CD14-positive monocyte (primary cell): ENCODE measurements at regions not wholly inside any gene's neighbourhood (a gene's known extent, or its start where the extent isn't known, plus 50 kb on each side); places are given as distances from the start of the nearest gene placed in this dataset.

Experiments used
- DNase-seq, 3 donors: peaks; one replicate each; pipeline ENCODE4 v3.0.0-alpha.2; 2011 to 2022
- H2AFZ ChIP-seq: 2 replicates; pipeline ENCODE4 v1.6.0; 2012; ENCODE audit warnings: mild to moderate bottlenecking, low read depth, low read length, inconsistent platforms; ENCODE audit not compliant: insufficient read depth, poor library complexity, severe bottlenecking
- H3K27ac ChIP-seq, 2 donors: 1 replicate in 1 of 2; 2 replicates in 1 of 2; pipeline ENCODE4 v1.5.1; 2012 to 2013; ENCODE audit warnings: low read length in 2 of 2, control low read depth in 1 of 2, inconsistent platforms in 1 of 2, low read depth in 1 of 2, mild to moderate bottlenecking in 1 of 2
- H3K27me3 ChIP-seq, 2 donors: one replicate each; pipeline versions ENCODE4 v1.6.0 to v1.6.1; 2011 to 2013; ENCODE audit warnings: low read length in 2 of 2; ENCODE audit not compliant: control insufficient read depth in 2 of 2, insufficient read depth in 2 of 2
- H3K36me3 ChIP-seq, 2 donors: replicated peaks in 1 of 2; 1 replicate in 1 of 2; 2 replicates in 1 of 2; pipeline versions ENCODE4 v1.5.1 to v1.6.1; 2012 to 2013; ENCODE audit warnings: low read length in 2 of 2, control low read depth in 1 of 2, inconsistent platforms in 1 of 2, mild to moderate bottlenecking in 1 of 2; ENCODE audit not compliant: insufficient read depth in 2 of 2, control insufficient read depth in 1 of 2
- H3K4me1 ChIP-seq, 2 donors: 1 replicate in 1 of 2; 2 replicates in 1 of 2; pipeline versions ENCODE4 v1.5.1 to v1.6.1; 2012 to 2013; ENCODE audit warnings: low read length in 2 of 2, control low read depth in 1 of 2, inconsistent platforms in 1 of 2, mild to moderate bottlenecking in 1 of 2, moderate library complexity in 1 of 2; ENCODE audit not compliant: insufficient read depth in 2 of 2, control insufficient read depth in 1 of 2
- H3K4me2 ChIP-seq: replicated peaks from 2 replicates; pipeline ENCODE3; 2012; ENCODE audit warnings: low read length, moderate library complexity, mild to moderate bottlenecking; ENCODE audit not compliant: poor library complexity, severe bottlenecking; ENCODE audit errors: extremely low read depth
- H3K4me3 ChIP-seq, 3 experiments: fragments of 200-600 bp in 1 of 3; sonication (generic) in 1 of 3; replicated peaks in 1 of 3; 1 replicate in 2 of 3; 2 replicates in 1 of 3; pipeline ENCODE4 v1.5.1; 2011 to 2013; ENCODE audit warnings: low read length in 3 of 3, mild to moderate bottlenecking in 3 of 3, control low read depth in 2 of 3, low read depth in 2 of 3, inconsistent platforms in 1 of 3, moderate library complexity in 1 of 3
- H3K79me2 ChIP-seq: 2 replicates; pipeline ENCODE4 v1.6.0; 2012; ENCODE audit warnings: mild to moderate bottlenecking, control low read depth, inconsistent platforms, low read length, moderate library complexity; ENCODE audit not compliant: insufficient read depth
- H3K9ac ChIP-seq: 2 replicates; pipeline ENCODE4 v1.6.0; 2017; ENCODE audit warnings: low read length, mild to moderate bottlenecking; ENCODE audit not compliant: insufficient read depth, poor library complexity, severe bottlenecking
- H3K9me3 ChIP-seq, 2 donors: replicated peaks in 1 of 2; 1 replicate in 1 of 2; 2 replicates in 1 of 2; pipeline versions ENCODE4 v1.5.1 to v1.6.1; 2012 to 2013; ENCODE audit warnings: low read length in 2 of 2, control low read depth in 1 of 2; ENCODE audit not compliant: control insufficient read depth in 1 of 2, insufficient read depth in 1 of 2
- H4K20me1 ChIP-seq: 2 replicates; pipeline ENCODE4 v1.6.0; 2012; ENCODE audit warnings: mild to moderate bottlenecking, low read length, control low read depth, moderate library complexity; ENCODE audit not compliant: insufficient read depth
- H3K27ac Mint-ChIP-seq, 7 donors: one replicate each; pipeline ENCODE4 v1.8.0; 2020; ENCODE audit warnings: mild to moderate bottlenecking in 7 of 7, mixed read lengths in 7 of 7, moderate library complexity in 6 of 7, inconsistent platforms in 2 of 7
- H3K27me3 Mint-ChIP-seq, 3 donors: one replicate each; pipeline ENCODE4 v1.8.0; 2021 to 2022; ENCODE audit warnings: low read depth in 3 of 3, mild to moderate bottlenecking in 3 of 3, mixed read lengths in 3 of 3, moderate library complexity in 3 of 3, inconsistent platforms in 1 of 3
- H3K36me3 Mint-ChIP-seq, 2 donors: one replicate each; pipeline ENCODE4 v1.8.0; 2020; ENCODE audit warnings: mixed read lengths in 2 of 2, inconsistent platforms in 1 of 2, mild to moderate bottlenecking in 1 of 2
- H3K4me1 Mint-ChIP-seq: one replicate; pipeline ENCODE4 v1.8.0; 2020; ENCODE audit warnings: mild to moderate bottlenecking, mixed read lengths
- H3K4me3 Mint-ChIP-seq, 2 donors: one replicate each; pipeline ENCODE4 v1.8.0; 2020; ENCODE audit warnings: mild to moderate bottlenecking in 2 of 2, mixed read lengths in 2 of 2, moderate library complexity in 1 of 2
- H3K9me3 Mint-ChIP-seq, 7 donors: one replicate each; pipeline ENCODE4 v1.8.0; 2020 to 2022; ENCODE audit warnings: mixed read lengths in 7 of 7, mild to moderate bottlenecking in 6 of 7, moderate library complexity in 6 of 7, inconsistent platforms in 2 of 7
- CTCF ChIP-seq: fragments of 200-600 bp; IDR thresholded peaks from one replicate; pipeline ENCODE4 v1.8.0; 2022; ENCODE audit warnings: antibody characterized with exemption, mild to moderate bottlenecking
- WGBS: methylation state at CpG from one replicate; pipeline ENCODE4 v1.1.5; 2013; ENCODE audit warnings: missing lambda C conversion rate; ENCODE audit not compliant: insufficient coverage; 5-methylcytosine and 5-hydroxymethylcytosine counted together
- intact Hi-C, 2 donors: fragments of 100-400 bp; cut with micrococcal nuclease; formaldehyde crosslinking; loops; one replicate each; pipeline versions ENCODE4 v1.15.0 to v1.15.1; 2023

- TF ChIP-seq CTCF = no peak
- H3K9me3 Mint-ChIP-seq = no peaks in the 10 kb centered on the region
- peak overlapping the region; percentile 53 to 92 (median 85) for H3K27ac Mint-ChIP-seq
These were observed 76.9 kb upstream of the CAMK2D start for GRCh38 chr4:113838460-113838859.

GRCh38 chr4:113837397-113837796 is 75.9 kb upstream of the CAMK2D start:
- Histone ChIP-seq H3K79me2 (no peaks in the 10 kb centered on the region), H3K27me3 (no peaks in the 10 kb centered on the region), H3K4me1 (peaks cover 29 to 30% of the 10 kb centered on the region in 2 donors), H3K36me3 (no peaks in the 10 kb centered on the region), H4K20me1 (no peaks in the 10 kb centered on the region), H3K4me3 (peak overlapping the region in 1 of 3 experiments; percentile 54), H3K9ac (no peak overlapping the region), H2AFZ (no peak overlapping the region), H3K4me2 (peak overlapping the region; percentile 49), H3K9me3 (no peaks in the 10 kb centered on the region), H3K27ac (peak overlapping the region in 1 of 2 donors; percentile 80)
- WGBS = no CpG with 5 or more reads among the region's 1 CpG
- no peak for TF ChIP-seq CTCF
- DNase-seq = peak; percentile 82 to 94 (median 88)
- Mint-ChIP-seq H3K36me3 (no peaks in the 10 kb centered on the region), H3K4me1 (peaks cover 40% of the 10 kb centered on the region), H3K9me3 (peaks cover 0 to under 1% (median 0%) of the 10 kb centered on the region in 7 donors), H3K4me3 (peak overlapping the region in 1 of 2 donors; percentile 26), H3K27ac (peak overlapping the region; percentile 84 to 92 (median 87)), H3K27me3 (peaks cover 0 to 2% (median 1%) of the 10 kb centered on the region in 3 donors)
- intact Hi-C loops = loop anchor here in 1 of 2 donors (5.0 kb wide), 1 partner anchor 75 kb away; the partner anchor contains the start of gene CAMK2D

More at GRCh38 chr4:113838460-113838859, 76.9 kb upstream of the CAMK2D start:
- intact Hi-C loops = loop anchor here in 1 of 2 donors (5.0 kb wide), 1 partner anchor 76 kb away; the partner anchor contains the start of gene CAMK2D
- peaks cover 0 to 2% (median 1%) of the 10 kb centered on the region in 3 donors for H3K27me3 Mint-ChIP-seq
- no peak overlapping the region for H2AFZ ChIP-seq
- no peaks in the 10 kb centered on the region for H3K9me3 ChIP-seq
- H4K20me1 ChIP-seq = no peaks in the 10 kb centered on the region
- peak overlapping the region in 1 of 2 donors; percentile 80 for H3K27ac ChIP-seq
- peak overlapping the region in 1 of 3 experiments; percentile 54 for H3K4me3 ChIP-seq
- no peaks in the 10 kb centered on the region for H3K36me3 Mint-ChIP-seq
- no peaks in the 10 kb centered on the region for H3K79me2 ChIP-seq
- peak overlapping the region; percentile 49 for H3K4me2 ChIP-seq
- peaks cover 29 to 30% of the 10 kb centered on the region in 2 donors for H3K4me1 ChIP-seq
- peaks cover 29% of the 10 kb centered on the region for H3K4me1 Mint-ChIP-seq
- H3K36me3 ChIP-seq = no peaks in the 10 kb centered on the region
- no CpG with 5 or more reads among the region's 2 CpGs for WGBS
- H3K9ac ChIP-seq = no peak overlapping the region
- H3K27me3 ChIP-seq = no peaks in the 10 kb centered on the region
- DNase-seq = peak; percentile 54 to 73 (median 63)
- H3K4me3 Mint-ChIP-seq = peak overlapping the region in 1 of 2 donors; percentile 11
